ENCODE measurements at regions not wholly inside any gene's neighbourhood (a gene's known extent, or its start where the extent isn't known, plus 50 kb on each side); places are given as distances from the start of the nearest gene placed in this dataset.
A peak's percentile ranks its signal among the peaks of the same experiment; 100 is the strongest.

GRCh38 chr17:70230850-70231640 is 61.7 kb downstream of the KCNJ2 start:
- no peak for DNase-seq

GRCh38 chr17:70232466-70232865 is 63.1 kb downstream of the KCNJ2 start:
- DNase-seq = no peak

GRCh38 chr17:70235252-70235651 is 65.9 kb downstream of the KCNJ2 start:
- no peak for DNase-seq

- DNase-seq = no peak
Measured at GRCh38 chr17:70238228-70238627, 68.9 kb downstream of the KCNJ2 start.

GRCh38 chr17:70238646-70239045 is 69.3 kb downstream of the KCNJ2 start:
- DNase-seq = no peak

GRCh38 chr17:70239391-70239826 is 70.1 kb downstream of the KCNJ2 start:
- no peak for DNase-seq

GRCh38 chr17:70241071-70241470 is 71.7 kb downstream of the KCNJ2 start:
- DNase-seq = no peak

- DNase-seq = no peak
Measured at GRCh38 chr17:70242781-70243437, 73.6 kb downstream of the KCNJ2 start.

GRCh38 chr17:70251706-70252105 is 82.4 kb downstream of the KCNJ2 start:
- no peak for DNase-seq

GRCh38 chr17:70254735-70255460 is 85.6 kb downstream of the KCNJ2 start:
- no peak for DNase-seq

- DNase-seq = no peak
Measured at GRCh38 chr17:70256751-70257150, 87.4 kb downstream of the KCNJ2 start.

- no peak for DNase-seq
Measured at GRCh38 chr17:70258465-70258864, 89.1 kb downstream of the KCNJ2 start.

- DNase-seq = no peak
Measured at GRCh38 chr17:70259400-70259799, 90.1 kb downstream of the KCNJ2 start.

GRCh38 chr17:70261170-70261569 is 91.8 kb downstream of the KCNJ2 start:
- no peak for DNase-seq

- DNase-seq = no peak
Measured at GRCh38 chr17:70265471-70265870, 96.1 kb downstream of the KCNJ2 start.

- DNase-seq = no peak
Measured at GRCh38 chr17:70266394-70266793, 97.1 kb downstream of the KCNJ2 start.

GRCh38 chr17:70268383-70268782 is 99.1 kb downstream of the KCNJ2 start:
- no peak for DNase-seq

- DNase-seq = no peak
Measured at GRCh38 chr17:70270554-70270953, 101.2 kb downstream of the KCNJ2 start.

- DNase-seq = no peak
Measured at GRCh38 chr17:70271200-70271599, 101.9 kb downstream of the KCNJ2 start.

GRCh38 chr17:70271672-70272071 is 102.3 kb downstream of the KCNJ2 start:
- DNase-seq = no peak

- DNase-seq = no peak
Measured at GRCh38 chr17:70274255-70274654, 104.9 kb downstream of the KCNJ2 start.

GRCh38 chr17:70276906-70277305 is 107.6 kb downstream of the KCNJ2 start:
- DNase-seq = no peak

- DNase-seq = peak; percentile 11
Measured at GRCh38 chr17:70278844-70279462, 109.6 kb downstream of the KCNJ2 start.

All from NCI-H510A (cell line).